ENCODE measurements at regions not wholly inside any gene's neighbourhood (a gene's known extent, or its start where the extent isn't known, plus 50 kb on each side); places are given as distances from the start of the nearest gene placed in this dataset.

GRCh38 chr2:16104315-16104948, 164.1 kb downstream of the MYCN start:
- Histone ChIP-seq H3K4me3 (ENCODE audit: low read depth, low read length) (no peak overlapping the region), H3K27me3 (no peaks in the 10 kb centered on the region), H3K36me3 (no peaks in the 10 kb centered on the region), H3K4me1 (peaks cover 31% of the 10 kb centered on the region), H3K9me3 (peaks cover 12% of the 10 kb centered on the region)
- peak; percentile 84 for DNase-seq
- no peak for TF ChIP-seq CTCF (IDR thresholded peaks at IDR 0.05; ENCODE audit: low read depth, low read length)

- H3K9me3 ChIP-seq: peaks cover 18% of the 10 kb centered on the region
- DNase-seq: peak; percentile 86
- H3K4me1 ChIP-seq: peaks cover 31% of the 10 kb centered on the region
- no peaks in the 10 kb centered on the region for H3K36me3 ChIP-seq
- no peaks in the 10 kb centered on the region for H3K27me3 ChIP-seq
- no peak for TF ChIP-seq CTCF (IDR thresholded peaks at IDR 0.05; ENCODE audit: low read depth, low read length)
- no peak overlapping the region for H3K4me3 ChIP-seq (ENCODE audit: low read depth, low read length)
Observed at GRCh38 chr2:16103614-16104314, 163.4 kb downstream of the MYCN start.

GRCh38 chr2:16102976-16103380, 162.6 kb downstream of the MYCN start:
- Histone ChIP-seq H3K4me3 (ENCODE audit: low read depth, low read length) (no peak overlapping the region), H3K27me3 (no peaks in the 10 kb centered on the region), H3K36me3 (no peaks in the 10 kb centered on the region), H3K4me1 (peaks cover 31% of the 10 kb centered on the region), H3K9me3 (peaks cover 18% of the 10 kb centered on the region)
- TF ChIP-seq CTCF (IDR thresholded peaks at IDR 0.05; ENCODE audit: low read depth, low read length): no peak
- DNase-seq: no peak

GRCh38 chr2:16102358-16102975, 162.1 kb downstream of the MYCN start:
- Histone ChIP-seq H3K36me3 (no peaks in the 10 kb centered on the region), H3K27me3 (no peaks in the 10 kb centered on the region), H3K4me1 (peaks cover 32% of the 10 kb centered on the region), H3K9me3 (peaks cover 16% of the 10 kb centered on the region), H3K4me3 (ENCODE audit: low read depth, low read length) (no peak overlapping the region)
- no peak for TF ChIP-seq CTCF (IDR thresholded peaks at IDR 0.05; ENCODE audit: low read depth, low read length)
- no peak for DNase-seq

- Histone ChIP-seq H3K4me1 (peaks cover 27% of the 10 kb centered on the region), H3K9me3 (peaks cover 28% of the 10 kb centered on the region), H3K27me3 (no peaks in the 10 kb centered on the region), H3K36me3 (no peaks in the 10 kb centered on the region), H3K4me3 (ENCODE audit: low read depth, low read length) (no peak overlapping the region)
- peak; percentile 80 for DNase-seq
- no peak for TF ChIP-seq CTCF (IDR thresholded peaks at IDR 0.05; ENCODE audit: low read depth, low read length)
Observed at GRCh38 chr2:16101196-16101595, 160.8 kb downstream of the MYCN start.

GRCh38 chr2:16100006-16100405, 159.7 kb downstream of the MYCN start:
- no peak for TF ChIP-seq CTCF (IDR thresholded peaks at IDR 0.05; ENCODE audit: low read depth, low read length)
- H3K9me3 ChIP-seq: peaks cover 28% of the 10 kb centered on the region
- H3K36me3 ChIP-seq: no peaks in the 10 kb centered on the region
- no peak overlapping the region for H3K4me3 ChIP-seq (ENCODE audit: low read depth, low read length)
- H3K4me1 ChIP-seq: peaks cover 24% of the 10 kb centered on the region
- no peak for DNase-seq
- no peaks in the 10 kb centered on the region for H3K27me3 ChIP-seq
